GF-D8 (cell line): ENCODE measurements at regions not wholly inside any gene's neighbourhood (a gene's known extent, or its start where the extent isn't known, plus 50 kb on each side); places are given as distances from the start of the nearest gene placed in this dataset.

Experiments
- DNase-seq: peaks from one replicate; lab custom pipeline; 2025; lab: John Stamatoyannopoulos, UW

DNA sequence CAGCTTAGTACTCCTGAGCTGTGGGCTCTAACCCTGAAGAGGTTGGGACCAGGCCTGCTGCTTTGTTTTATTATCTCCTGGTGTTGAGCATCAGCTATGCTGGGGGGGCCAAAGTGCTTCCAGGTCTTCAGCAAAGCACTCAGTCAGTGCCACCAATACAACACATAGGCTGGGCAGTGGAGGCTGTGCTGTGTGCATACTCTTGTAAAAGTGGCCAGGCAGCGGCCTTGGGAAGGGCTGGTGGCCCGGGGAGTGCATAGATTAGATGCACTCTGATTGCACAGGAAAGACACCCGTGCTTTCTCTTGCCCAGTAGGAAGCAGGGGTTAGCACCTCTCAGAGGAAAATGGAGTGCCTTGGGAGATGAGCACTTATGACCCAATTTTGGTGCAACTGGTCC lies 534.0 kb downstream of the ARAP2 start:
- DNase-seq: no peak

GRCh38 chr4:35711127-35711526 lies 533.2 kb downstream of the ARAP2 start:
- no peak for DNase-seq

GRCh38 chr4:35723973-35724372 lies 520.3 kb downstream of the ARAP2 start:
- no peak for DNase-seq

DNA sequence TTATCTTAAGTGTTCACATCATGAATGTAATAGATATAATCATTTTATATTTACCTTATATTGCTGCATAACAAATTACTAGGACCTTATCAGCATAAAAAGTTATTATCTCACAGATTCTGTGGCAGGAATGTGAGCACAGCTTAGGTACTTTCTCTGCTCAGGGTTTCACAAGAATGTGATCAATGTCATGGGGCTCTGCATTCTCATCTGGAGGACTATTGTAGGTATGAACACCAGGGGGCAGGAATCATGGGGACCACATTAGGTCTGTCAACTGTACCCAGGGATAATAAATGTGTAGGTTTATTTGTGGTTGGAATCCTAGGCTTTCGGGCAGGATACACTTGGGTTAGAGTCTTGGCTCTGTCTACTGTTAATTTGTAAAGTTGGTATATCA lies 519.2 kb downstream of the ARAP2 start:
- DNase-seq: no peak

DNA sequence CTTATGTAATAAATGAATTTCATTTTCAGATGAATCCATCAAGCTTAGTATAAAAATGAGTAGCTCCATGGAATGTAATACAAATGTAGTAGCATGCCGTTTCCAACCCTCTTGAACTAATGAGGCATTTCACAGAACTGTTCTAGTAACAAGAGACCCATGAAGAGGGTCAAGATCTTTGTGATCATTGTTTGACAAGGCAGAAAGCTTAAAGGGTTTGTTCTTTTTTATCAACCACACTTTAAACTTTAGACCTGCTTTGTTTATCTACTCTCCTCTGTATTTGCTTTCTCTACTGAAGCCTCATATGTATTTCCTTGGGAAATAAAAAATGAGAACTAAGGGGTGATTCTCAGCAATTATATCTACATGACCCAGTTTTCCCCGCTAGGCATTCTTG lies 513.9 kb downstream of the ARAP2 start:
- no peak for DNase-seq

DNA sequence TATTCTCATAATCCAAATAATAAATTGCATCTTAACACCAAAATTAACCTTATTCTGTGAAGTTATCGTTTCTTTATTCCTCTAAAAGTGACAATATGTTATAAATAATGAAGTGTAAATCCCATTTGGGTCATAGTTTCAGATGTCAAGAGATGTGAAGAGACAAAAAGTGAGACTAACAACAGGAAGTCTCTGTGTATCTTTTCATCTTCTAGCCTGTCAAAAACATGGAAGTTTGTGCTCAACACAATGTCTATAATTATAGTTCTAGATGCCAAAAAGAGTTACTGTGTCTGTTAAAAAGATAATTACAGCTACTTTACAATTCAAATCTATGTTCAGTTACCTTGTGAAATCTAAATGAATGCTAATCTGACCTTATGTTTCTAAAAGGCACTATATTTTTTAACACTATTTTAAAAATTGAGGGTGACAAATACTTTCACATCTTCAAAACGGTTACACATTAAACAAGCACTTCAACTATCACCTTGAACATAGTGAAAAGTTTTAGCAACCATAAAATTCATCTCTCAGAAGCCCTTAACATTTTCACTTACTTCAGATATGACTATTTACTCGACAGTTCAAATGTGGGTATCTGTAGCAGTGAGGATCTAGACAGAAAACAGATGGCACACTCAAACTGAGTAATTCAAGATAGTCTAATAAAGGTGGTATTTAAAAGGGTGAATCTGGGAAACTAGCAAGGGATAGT lies 509.8 kb downstream of the ARAP2 start:
- no peak for DNase-seq

DNA sequence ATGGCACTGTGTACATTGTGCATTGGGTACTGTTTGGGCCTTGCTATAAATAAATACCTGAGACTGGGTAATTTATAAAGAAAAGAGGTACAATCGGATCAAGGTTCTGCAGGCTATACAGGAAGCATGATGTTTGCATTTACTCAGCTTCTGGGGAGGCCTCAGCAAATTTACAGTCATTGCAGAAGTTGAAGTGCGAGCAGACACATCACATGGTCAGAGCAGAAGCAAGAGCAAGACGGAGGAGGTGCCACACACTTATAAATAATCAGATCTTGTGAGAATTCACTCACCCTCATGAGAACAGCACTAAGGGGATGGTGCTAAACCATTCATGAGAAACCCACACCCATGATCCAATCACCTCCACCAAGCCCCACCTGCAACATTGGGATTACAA lies 505.0 kb downstream of the ARAP2 start:
- no peak for DNase-seq

DNA sequence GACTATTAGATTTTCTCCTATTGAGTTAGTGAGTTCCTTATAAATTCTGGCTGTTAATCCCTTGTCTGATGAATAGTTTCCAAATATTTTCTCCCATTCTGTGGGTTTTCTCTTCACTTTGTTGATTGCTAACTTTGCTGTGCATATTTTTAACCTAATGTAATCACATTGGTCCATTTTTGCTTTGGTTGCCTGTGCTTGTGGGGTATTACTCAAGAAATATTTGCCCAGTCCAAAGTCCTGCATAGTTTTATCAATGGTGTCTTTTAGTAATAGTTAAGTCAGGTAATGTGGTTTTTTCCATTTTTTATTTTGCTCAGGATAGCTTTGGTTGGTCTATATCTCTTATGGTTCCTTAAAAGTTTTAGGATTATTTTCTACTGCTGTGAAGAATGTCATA lies 490.3 kb downstream of the ARAP2 start:
- DNase-seq: no peak

DNA sequence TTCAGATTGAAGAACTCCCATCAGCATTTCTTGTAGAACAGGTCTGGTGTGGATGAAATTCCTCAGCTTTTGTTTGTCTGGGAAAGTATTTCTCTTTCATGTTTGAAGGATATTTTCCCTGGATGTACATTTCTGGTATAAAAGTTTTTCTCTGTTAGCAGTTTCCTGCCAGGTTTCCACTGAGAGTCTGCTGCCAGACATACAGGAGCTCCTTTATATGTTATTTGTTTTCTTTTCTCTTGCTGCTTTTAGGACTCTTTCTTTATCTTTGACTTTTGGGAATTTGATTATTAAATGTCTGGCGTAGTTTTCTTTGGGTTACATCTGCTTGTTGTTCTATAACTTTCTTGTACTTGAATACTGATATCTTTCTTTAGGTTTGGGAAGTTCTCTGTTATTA lies 486.5 kb downstream of the ARAP2 start:
- DNase-seq: no peak

GRCh38 chr4:35760807-35761206 lies 483.5 kb downstream of the ARAP2 start:
- DNase-seq: no peak

DNA sequence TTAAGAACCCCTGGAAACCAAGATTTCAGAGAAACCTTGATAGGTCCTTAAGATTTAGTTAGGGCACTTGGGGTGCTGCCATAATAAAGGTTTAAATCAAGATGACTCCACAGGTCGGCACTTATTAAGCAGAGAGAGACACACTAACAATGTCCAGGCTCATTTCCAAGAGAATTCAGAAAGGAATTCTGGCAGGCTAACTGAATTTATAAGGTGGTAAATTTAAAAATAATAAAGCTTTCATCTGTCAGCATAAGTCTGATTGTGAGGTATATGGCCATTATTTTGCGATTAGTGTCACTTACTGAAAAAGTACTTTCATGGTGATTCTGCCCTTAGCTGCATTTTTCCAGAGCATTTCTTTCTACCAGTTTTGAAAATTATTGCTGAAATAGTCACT lies 472.7 kb downstream of the ARAP2 start:
- no peak for DNase-seq

DNA sequence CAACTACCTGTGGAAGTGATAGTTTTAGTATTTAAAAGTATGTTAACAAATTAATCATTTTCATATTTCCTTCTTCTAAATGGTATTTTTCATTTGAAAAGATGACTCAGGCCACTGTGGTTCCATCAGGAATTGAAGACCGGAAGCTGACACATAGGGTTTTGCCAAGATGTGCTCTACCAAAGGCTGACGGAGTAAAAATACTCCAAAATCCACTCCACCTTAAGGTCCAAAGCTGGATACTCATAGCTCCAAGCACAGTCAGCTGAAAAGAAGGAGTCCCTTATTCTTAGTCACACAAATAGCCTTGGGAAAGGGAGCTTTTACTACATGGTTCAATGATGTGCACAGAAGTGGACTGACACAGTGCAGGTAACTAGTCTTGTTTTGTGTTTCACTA lies 472.0 kb downstream of the ARAP2 start:
- DNase-seq: no peak

- DNase-seq: no peak
Observed at GRCh38 chr4:35789899-35790574, 454.3 kb downstream of the ARAP2 start.

GRCh38 chr4:35793045-35793722 lies 451.1 kb downstream of the ARAP2 start:
- DNase-seq: no peak

DNA sequence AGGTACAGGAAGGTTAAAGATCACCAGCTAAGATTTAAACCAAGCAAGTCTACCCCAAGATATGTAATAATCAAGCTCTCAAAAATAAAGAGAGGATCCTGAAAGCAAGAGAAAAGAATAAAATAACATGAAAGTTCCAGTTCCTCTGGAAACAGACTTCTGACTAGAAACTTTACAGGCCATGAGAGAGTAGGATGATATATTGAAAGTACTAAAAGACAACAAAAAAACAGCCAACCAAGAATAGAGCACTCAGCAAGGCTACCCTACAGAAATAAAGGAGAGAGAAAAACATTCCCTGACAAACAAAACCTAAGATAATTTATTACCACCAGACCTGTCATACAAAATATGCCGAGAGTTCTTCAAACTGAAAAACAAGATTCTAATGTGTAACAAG lies 450.5 kb downstream of the ARAP2 start:
- no peak for DNase-seq

GRCh38 chr4:35800669-35801068 lies 443.6 kb downstream of the ARAP2 start:
- no peak for DNase-seq

DNA sequence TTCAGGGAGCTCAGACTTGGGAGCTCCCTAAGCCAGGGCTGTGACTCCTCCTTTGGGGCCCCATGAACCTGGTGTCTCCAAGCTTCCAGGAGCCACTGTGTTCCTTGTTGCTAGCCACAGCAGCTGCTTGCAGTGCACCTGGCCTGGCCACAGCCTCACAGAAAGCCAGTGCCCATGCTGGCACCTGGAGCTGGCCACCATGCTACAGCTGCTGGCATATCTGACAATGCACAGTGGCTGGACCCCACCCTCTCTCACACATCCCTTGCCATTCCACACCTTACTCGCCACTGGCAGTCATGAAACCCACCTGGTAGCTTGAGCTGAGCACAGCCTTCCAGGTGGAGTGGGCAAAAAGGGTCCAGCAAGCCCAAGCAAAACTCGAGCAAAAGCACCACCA lies 441.7 kb downstream of the ARAP2 start:
- DNase-seq: no peak

DNA sequence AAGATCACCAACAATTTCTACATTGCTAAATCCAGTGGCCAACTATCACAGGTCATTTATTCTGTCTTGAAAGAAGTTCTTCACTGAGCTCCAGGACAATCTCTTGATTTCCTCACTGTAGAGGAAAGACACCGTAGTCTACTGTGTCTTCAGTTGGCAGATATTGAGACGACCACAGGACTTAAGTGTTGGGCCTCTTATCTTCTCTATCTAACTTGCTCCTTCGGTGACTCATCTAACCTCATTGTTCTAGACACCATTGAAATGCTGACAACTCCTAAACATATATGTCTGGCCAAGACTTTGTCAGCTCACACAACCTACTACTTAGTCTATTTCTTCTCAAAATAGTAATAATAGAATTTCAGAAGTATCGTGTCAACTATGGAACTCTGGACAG lies 425.8 kb downstream of the ARAP2 start:
- DNase-seq: no peak

DNA sequence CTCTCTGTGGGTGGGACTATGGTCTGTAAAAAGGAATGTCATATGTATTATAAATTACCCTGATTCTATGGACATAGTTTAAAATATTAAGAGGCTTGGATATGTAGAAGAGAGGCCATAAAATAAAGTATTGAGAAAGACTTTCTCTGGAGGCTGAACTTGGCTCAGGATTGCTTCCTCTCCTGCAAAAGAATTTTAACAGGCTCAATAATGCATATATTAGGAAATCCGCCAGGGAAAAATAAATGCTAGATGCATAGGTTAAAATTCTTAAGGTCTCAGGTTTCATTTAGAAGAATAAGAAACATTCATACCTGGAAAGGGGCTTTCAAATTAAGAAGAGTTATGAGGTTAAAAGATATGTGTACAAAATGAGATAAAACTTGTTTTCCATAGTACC lies 424.3 kb downstream of the ARAP2 start:
- DNase-seq: no peak

DNA sequence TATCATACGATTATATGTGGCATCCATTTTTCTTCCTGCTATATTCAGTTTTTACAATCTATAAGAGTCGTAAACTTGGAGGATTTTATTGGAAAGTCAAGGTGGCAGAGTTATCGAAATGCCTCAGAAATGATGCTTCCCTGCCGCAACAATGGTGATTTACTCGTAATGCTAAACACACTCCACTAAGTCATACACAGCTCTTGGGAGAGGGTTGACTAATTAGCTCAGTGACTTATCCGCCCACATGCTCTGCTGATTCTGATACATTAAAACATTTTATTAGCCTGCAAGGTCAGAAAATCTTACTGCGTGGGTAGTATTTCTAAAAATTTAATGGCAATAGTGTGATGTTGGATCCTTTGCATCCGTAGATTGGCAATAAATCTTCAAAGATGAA lies 420.1 kb downstream of the ARAP2 start:
- DNase-seq: no peak

- no peak for DNase-seq
Observed at GRCh38 chr4:35835893-35836292, 408.4 kb downstream of the ARAP2 start.

- no peak for DNase-seq
Observed at GRCh38 chr4:35836596-35836995, 407.7 kb downstream of the ARAP2 start.

DNA sequence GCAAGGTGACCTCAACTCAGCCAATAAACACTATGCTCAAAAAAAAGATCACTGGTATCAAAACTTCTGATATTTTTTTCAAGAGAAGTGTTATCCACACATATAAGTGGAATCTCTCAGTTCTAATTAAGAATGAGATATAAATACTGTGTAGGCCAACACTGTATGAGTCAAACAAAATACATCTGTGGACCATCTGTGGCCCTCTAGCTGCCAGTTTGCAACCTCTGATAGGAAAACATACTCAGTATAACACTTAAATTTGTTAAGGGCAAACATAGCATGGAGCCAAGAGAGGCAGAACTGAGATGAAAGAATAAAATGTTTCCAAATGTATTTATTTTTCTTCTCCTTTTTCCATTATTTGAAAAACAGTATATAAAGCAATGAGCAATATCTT lies 377.3 kb downstream of the ARAP2 start:
- no peak for DNase-seq
